A549 (cell line): ENCODE measurements at regions not wholly inside any gene's neighbourhood (a gene's known extent, or its start where the extent isn't known, plus 50 kb on each side); places are given as distances from the start of the nearest gene placed in this dataset.
A peak's percentile ranks its signal among the peaks of the same experiment; 100 is the strongest.
"Not testable (repeated sequence)": the region's sequence is repeated elsewhere in the genome, so short reads cannot be mapped to it uniquely, and the experiment has no call there.

Experiments used
- ATAC-seq, 2 experiments: fragments of 200-7000 bp in 1 of 2; fragments of >200 bp in 1 of 2; cut with Nextera tagmentation in 1 of 2; cut with Tn5 transposase in 1 of 2; 3 replicates each; pipeline versions ENCODE4 v1.8.0 to v1.9.1; 2018 to 2020; ENCODE audit warnings: mild to moderate bottlenecking in 1 of 2, moderate library complexity in 1 of 2
- CTCF ChIA-PET: fragments of 300-600 bp; sonication (Branson Sonifier 250); formaldehyde crosslinking; extraction: SDS; loops from one replicate; lab custom pipeline; 2021; ENCODE audit warnings: antibody characterized with exemption, inconsistent platforms; lab: Yijun Ruan, JAX
- POLR2A ChIA-PET: fragments of 350-600 bp; formaldehyde crosslinking; extraction: SDS; loops from one replicate; lab custom pipeline; 2021; ENCODE audit warnings: antibody characterized with exemption, inconsistent platforms; lab: Yijun Ruan, JAX
- DNase-seq, 2 experiments: peaks; one replicate each; pipeline versions ENCODE4 v3.0.0 to v3.0.0-alpha.2; 2011 to 2016; ENCODE audit warnings: low read depth in 1 of 2, low spot score in 1 of 2
- FAIRE-seq: peaks from 2 replicates; lab custom pipeline; 2011; peaks lifted over from hg19 to GRCh38; lab: Jason Lieb, UNC
- H3K27ac ChIP-seq, 2 experiments: fragments of >200 bp; sonication (Bioruptor Twin); formaldehyde crosslinking; 3 replicates each; pipeline ENCODE4 v1.5.1; 2016 to 2017
- H3K4me1 ChIP-seq: fragments of >200 bp; sonication (Bioruptor Twin); formaldehyde crosslinking; 3 replicates; pipeline ENCODE4 v1.6.1; 2016
- H3K4me2 ChIP-seq: fragments of >200 bp; sonication (Bioruptor Twin); formaldehyde crosslinking; 3 replicates; pipeline ENCODE4 v1.6.1; 2016
- H3K4me3 ChIP-seq: fragments of >200 bp; sonication (Bioruptor Twin); formaldehyde crosslinking; 3 replicates; pipeline ENCODE4 v1.5.1; 2016
- H3K9me3 ChIP-seq: fragments of >200 bp; sonication (Bioruptor Twin); formaldehyde crosslinking; 3 replicates; pipeline ENCODE4 v1.6.1; 2016
- BHLHE40 ChIP-seq: IDR thresholded peaks from 2 replicates; pipeline ENCODE4 v1.6.1; 2012; ENCODE audit warnings: low read depth, low read length, inconsistent platforms
- CBX2 ChIP-seq: fragments of 200-600 bp; sonication (generic); IDR thresholded peaks from 2 replicates; pipeline ENCODE4 v1.6.1; 2016; ENCODE audit warnings: low read depth, mild to moderate bottlenecking, borderline replicate concordance
- CEBPB ChIP-seq, 2 experiments: fragments of >200 bp in 1 of 2; sonication (Bioruptor Twin) in 1 of 2; formaldehyde crosslinking in 1 of 2; IDR thresholded peaks; 2 replicates each; pipeline ENCODE4 v1.6.1; 2012 to 2016
- CHD2 ChIP-seq: fragments of 150-350 bp; IDR thresholded peaks from 2 replicates; pipeline ENCODE4 v1.6.1; 2014; ENCODE audit warnings: low read length; ENCODE audit not compliant: partially characterized antibody
- FOSL2 ChIP-seq, 2 experiments: fragments of 450-650 bp in 1 of 2; fragments of >200 bp in 1 of 2; sonication (Bioruptor Twin) in 1 of 2; formaldehyde crosslinking; IDR thresholded peaks; 2 replicates each; pipeline versions ENCODE4 v1.5.0 to v1.6.1; 2016 to 2020; ENCODE audit warnings: mild to moderate bottlenecking in 1 of 2, moderate library complexity in 1 of 2
- GATA3 ChIP-seq: IDR thresholded peaks from 2 replicates; pipeline ENCODE4 v1.6.1; 2012; ENCODE audit warnings: borderline replicate concordance
- HDAC2 ChIP-seq: fragments of 200-600 bp; sonication (generic); IDR thresholded peaks from 2 replicates; pipeline ENCODE4 v1.6.1; 2016
- HEYL ChIP-seq: fragments of 250-450 bp; sonication (Bioruptor Pico); IDR thresholded peaks from 2 replicates; pipeline ENCODE4 v1.8.0; 2021; ENCODE audit warnings: mild to moderate bottlenecking, moderate library complexity
- HOXB13 ChIP-seq: fragments of 250-450 bp; sonication (Bioruptor Pico); IDR thresholded peaks from 2 replicates; pipeline ENCODE4 v1.5.0; 2020; ENCODE audit warnings: low read depth, mild to moderate bottlenecking, moderate library complexity
- HOXB5 ChIP-seq: fragments of 250-450 bp; sonication (Bioruptor Pico); IDR thresholded peaks from 2 replicates; pipeline ENCODE4 v1.5.0; 2020; ENCODE audit warnings: mild to moderate bottlenecking, moderate library complexity
- KDM5A ChIP-seq: fragments of 200-600 bp; sonication (generic); IDR thresholded peaks from 2 replicates; pipeline ENCODE4 v1.6.1; 2016; ENCODE audit warnings: antibody characterized with exemption, mild to moderate bottlenecking
- MAFK ChIP-seq: fragments of 450-650 bp; IDR thresholded peaks from 2 replicates; pipeline ENCODE4 v1.6.1; 2014; ENCODE audit not compliant: partially characterized antibody
- MAZ ChIP-seq: fragments of 150-350 bp; IDR thresholded peaks from 2 replicates; pipeline ENCODE4 v1.6.1; 2014; ENCODE audit warnings: antibody characterized with exemption, low read depth, low read length, borderline replicate concordance
- POLR2A ChIP-seq: IDR thresholded peaks from 2 replicates; pipeline ENCODE4 v1.6.1; 2012; ENCODE audit warnings: mild to moderate bottlenecking, low read length
- POLR2AphosphoS2 ChIP-seq: conservative IDR thresholded peaks from 2 replicates; pipeline ENCODE4 v1.6.1; 2012; ENCODE audit warnings: low read length, improper control_type of control experiment, inconsistent platforms
- RARB ChIP-seq: fragments of 250-450 bp; sonication (Bioruptor Pico); IDR thresholded peaks from 2 replicates; pipeline ENCODE4 v1.8.0; 2021; ENCODE audit warnings: mild to moderate bottlenecking, moderate library complexity
- SMC3 ChIP-seq: fragments of >200 bp; sonication (Bioruptor Twin); formaldehyde crosslinking; IDR thresholded peaks from 3 replicates; pipeline ENCODE4 v1.6.1; 2018; ENCODE audit warnings: inconsistent platforms
- ZFP36 ChIP-seq: fragments of 450-650 bp; IDR thresholded peaks from 2 replicates; pipeline ENCODE4 v1.6.1; 2014; ENCODE audit warnings: borderline replicate concordance; ENCODE audit not compliant: partially characterized antibody
- ZNF302 ChIP-seq: fragments of 250-450 bp; sonication (Bioruptor Pico); IDR thresholded peaks from 2 replicates; pipeline ENCODE4 v1.9.0; 2021; ENCODE audit warnings: inconsistent platforms, mild to moderate bottlenecking, moderate library complexity
- WGBS: methylation state at CpG from one replicate; pipeline ENCODE4 v1.1.6; 2017; ENCODE audit errors: missing lambda C conversion rate; 5-methylcytosine and 5-hydroxymethylcytosine counted together
- TF ChIP-seq, protein P1 (sequence below): fragments of >200 bp; sonication (Bioruptor Twin); formaldehyde crosslinking; IDR thresholded peaks from 3 replicates; pipeline ENCODE4 v1.5.1; 2016
- TF ChIP-seq, protein P2 (sequence below): fragments of 200-600 bp; sonication (generic); IDR thresholded peaks from 2 replicates; pipeline ENCODE4 v1.6.1; 2016; ENCODE audit warnings: antibody characterized with exemption, mild to moderate bottlenecking, moderate library complexity
- TF ChIP-seq, protein P3 (sequence below): IDR thresholded peaks from 2 replicates; pipeline ENCODE4 v1.6.1; 2012; ENCODE audit warnings: low read depth, borderline replicate concordance
- TF ChIP-seq, protein P4 (sequence below): IDR thresholded peaks from 2 replicates; pipeline ENCODE4 v1.6.1; 2012
- TF ChIP-seq, protein P5 (sequence below): fragments of 250-450 bp; sonication (Bioruptor Pico); IDR thresholded peaks from 2 replicates; pipeline ENCODE4 v1.5.0; 2020; ENCODE audit warnings: low read depth, mild to moderate bottlenecking, moderate library complexity

DNA sequence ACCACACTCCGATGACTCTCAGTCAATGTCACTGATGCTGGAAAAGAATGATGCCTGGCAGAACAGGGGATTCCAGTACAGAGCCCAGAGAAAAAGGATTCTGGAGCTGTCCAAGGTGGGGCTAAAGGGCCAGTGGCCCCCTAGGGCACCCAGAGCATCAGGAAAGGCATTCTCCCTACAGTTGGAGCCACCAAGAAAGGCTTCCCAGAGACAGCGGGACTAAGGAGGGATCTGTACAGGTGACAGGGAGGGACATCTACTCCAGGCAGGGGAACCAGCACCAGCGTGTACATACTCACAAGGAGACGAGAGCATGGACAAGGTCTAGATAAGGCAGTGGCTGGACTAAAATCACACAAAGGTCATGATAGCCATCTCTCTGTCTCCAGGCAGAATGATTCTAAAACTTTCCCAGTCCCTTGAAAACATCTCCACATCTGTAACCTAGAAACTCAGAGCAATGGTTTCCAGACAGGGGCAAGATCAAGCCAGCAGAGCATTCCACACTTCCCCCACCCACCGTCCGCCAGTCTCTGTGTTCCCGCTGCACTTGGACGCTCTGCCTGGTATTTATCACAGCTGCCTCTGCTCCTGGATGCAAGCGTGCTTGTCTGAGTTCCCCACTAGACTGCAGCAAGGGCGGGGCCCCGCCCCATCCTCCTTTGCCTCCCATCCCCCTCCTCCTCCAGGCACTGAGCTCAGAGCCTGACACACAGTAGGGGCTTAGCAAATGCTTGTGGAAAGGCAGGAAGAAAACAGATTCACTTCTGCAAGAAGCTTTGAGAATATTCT, 111.6 kb upstream of the ZC3H12A start:
- no peak for DNase-seq
- H3K4me1 ChIP-seq: no peaks in the 10 kb centered on the region
- POLR2A ChIA-PET: no interaction called here
- CTCF ChIA-PET: no interaction called here
- WGBS: 0% methylated on average over 7 of the region's 11 CpGs
- H3K27ac ChIP-seq: no peak overlapping the region
- H3K4me2 ChIP-seq: no peak overlapping the region
- TF ChIP-seq, protein P1, sequence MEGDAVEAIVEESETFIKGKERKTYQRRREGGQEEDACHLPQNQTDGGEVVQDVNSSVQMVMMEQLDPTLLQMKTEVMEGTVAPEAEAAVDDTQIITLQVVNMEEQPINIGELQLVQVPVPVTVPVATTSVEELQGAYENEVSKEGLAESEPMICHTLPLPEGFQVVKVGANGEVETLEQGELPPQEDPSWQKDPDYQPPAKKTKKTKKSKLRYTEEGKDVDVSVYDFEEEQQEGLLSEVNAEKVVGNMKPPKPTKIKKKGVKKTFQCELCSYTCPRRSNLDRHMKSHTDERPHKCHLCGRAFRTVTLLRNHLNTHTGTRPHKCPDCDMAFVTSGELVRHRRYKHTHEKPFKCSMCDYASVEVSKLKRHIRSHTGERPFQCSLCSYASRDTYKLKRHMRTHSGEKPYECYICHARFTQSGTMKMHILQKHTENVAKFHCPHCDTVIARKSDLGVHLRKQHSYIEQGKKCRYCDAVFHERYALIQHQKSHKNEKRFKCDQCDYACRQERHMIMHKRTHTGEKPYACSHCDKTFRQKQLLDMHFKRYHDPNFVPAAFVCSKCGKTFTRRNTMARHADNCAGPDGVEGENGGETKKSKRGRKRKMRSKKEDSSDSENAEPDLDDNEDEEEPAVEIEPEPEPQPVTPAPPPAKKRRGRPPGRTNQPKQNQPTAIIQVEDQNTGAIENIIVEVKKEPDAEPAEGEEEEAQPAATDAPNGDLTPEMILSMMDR: no peak
- TF ChIP-seq POLR2A: no peak
- TF ChIP-seq HEYL (CRISPR knock-in tag): no peak
- no peak for TF ChIP-seq BHLHE40
- TF ChIP-seq, protein P2, sequence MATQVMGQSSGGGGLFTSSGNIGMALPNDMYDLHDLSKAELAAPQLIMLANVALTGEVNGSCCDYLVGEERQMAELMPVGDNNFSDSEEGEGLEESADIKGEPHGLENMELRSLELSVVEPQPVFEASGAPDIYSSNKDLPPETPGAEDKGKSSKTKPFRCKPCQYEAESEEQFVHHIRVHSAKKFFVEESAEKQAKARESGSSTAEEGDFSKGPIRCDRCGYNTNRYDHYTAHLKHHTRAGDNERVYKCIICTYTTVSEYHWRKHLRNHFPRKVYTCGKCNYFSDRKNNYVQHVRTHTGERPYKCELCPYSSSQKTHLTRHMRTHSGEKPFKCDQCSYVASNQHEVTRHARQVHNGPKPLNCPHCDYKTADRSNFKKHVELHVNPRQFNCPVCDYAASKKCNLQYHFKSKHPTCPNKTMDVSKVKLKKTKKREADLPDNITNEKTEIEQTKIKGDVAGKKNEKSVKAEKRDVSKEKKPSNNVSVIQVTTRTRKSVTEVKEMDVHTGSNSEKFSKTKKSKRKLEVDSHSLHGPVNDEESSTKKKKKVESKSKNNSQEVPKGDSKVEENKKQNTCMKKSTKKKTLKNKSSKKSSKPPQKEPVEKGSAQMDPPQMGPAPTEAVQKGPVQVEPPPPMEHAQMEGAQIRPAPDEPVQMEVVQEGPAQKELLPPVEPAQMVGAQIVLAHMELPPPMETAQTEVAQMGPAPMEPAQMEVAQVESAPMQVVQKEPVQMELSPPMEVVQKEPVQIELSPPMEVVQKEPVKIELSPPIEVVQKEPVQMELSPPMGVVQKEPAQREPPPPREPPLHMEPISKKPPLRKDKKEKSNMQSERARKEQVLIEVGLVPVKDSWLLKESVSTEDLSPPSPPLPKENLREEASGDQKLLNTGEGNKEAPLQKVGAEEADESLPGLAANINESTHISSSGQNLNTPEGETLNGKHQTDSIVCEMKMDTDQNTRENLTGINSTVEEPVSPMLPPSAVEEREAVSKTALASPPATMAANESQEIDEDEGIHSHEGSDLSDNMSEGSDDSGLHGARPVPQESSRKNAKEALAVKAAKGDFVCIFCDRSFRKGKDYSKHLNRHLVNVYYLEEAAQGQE: peak; percentile 40; the same call in 1 of the 2 replicates
- no peak for TF ChIP-seq CBX2
- TF ChIP-seq, protein P3, sequence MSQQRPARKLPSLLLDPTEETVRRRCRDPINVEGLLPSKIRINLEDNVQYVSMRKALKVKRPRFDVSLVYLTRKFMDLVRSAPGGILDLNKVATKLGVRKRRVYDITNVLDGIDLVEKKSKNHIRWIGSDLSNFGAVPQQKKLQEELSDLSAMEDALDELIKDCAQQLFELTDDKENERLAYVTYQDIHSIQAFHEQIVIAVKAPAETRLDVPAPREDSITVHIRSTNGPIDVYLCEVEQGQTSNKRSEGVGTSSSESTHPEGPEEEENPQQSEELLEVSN: no peak
- TF ChIP-seq, protein P4, sequence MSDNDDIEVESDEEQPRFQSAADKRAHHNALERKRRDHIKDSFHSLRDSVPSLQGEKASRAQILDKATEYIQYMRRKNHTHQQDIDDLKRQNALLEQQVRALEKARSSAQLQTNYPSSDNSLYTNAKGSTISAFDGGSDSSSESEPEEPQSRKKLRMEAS: no peak
- FAIRE-seq: no peak
- no peaks in the 10 kb centered on the region for H3K9me3 ChIP-seq
- H3K4me3 ChIP-seq: no peak overlapping the region
- no peak for ATAC-seq

DNA sequence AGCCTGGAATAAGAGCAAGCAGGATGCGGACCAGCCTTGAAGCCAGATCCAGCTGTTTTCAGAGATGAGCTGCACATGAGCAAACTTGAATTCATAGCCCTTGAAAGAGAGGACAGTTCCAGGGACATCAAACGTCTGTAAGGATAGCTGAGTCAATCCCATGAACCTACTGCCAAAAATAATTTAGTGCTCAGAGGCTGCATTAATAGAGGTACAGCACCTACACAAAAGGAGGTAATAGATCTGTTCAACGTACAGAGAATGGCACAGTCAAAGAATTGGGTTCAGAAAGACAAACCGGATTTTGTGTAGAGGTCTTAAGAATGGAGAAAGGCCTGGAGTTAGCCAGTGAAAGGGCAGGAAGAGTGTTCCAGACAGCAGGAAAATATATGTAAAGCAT, 110.8 kb upstream of the ZC3H12A start:
- FAIRE-seq: no peak
- TF ChIP-seq HOXB5 (CRISPR knock-in tag) (no peak), ZFP36 (no peak), SMC3 (no peak), HOXB13 (CRISPR knock-in tag) (no peak), CEBPB (IDR thresholded peaks at IDR 0.05) (no peak), POLR2A (no peak), POLR2AphosphoS2 (no peak), MAFK (no peak), KDM5A (no peak), HDAC2 (no peak), GATA3 (no peak), CHD2 (no peak), RARB (no peak), FOSL2 (IDR thresholded peaks at IDR 0.05) (no peak), FOSL2 (CRISPR knock-in tag; IDR thresholded peaks at IDR 0.05) (no peak), BHLHE40 (no peak), ZNF302 (CRISPR knock-in tag) (no peak), MAZ (no peak)
- TF ChIP-seq, protein P5, sequence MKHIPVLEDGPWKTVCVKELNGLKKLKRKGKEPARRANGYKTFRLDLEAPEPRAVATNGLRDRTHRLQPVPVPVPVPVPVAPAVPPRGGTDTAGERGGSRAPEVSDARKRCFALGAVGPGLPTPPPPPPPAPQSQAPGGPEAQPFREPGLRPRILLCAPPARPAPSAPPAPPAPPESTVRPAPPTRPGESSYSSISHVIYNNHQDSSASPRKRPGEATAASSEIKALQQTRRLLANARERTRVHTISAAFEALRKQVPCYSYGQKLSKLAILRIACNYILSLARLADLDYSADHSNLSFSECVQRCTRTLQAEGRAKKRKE: no peak
- TF ChIP-seq, protein P1: no peak
- H3K4me3 ChIP-seq: no peak overlapping the region
- H3K4me2 ChIP-seq: no peak overlapping the region
- WGBS: 32% methylated on average over 4 of the region's 4 CpGs
- H3K4me1 ChIP-seq: no peaks in the 10 kb centered on the region
- H3K27ac ChIP-seq: no peak overlapping the region
- H3K9me3 ChIP-seq: no peaks in the 10 kb centered on the region
- ATAC-seq: no peak
- POLR2A ChIA-PET: no interaction called here
- CTCF ChIA-PET: no interaction called here
- DNase-seq: no peak

DNA sequence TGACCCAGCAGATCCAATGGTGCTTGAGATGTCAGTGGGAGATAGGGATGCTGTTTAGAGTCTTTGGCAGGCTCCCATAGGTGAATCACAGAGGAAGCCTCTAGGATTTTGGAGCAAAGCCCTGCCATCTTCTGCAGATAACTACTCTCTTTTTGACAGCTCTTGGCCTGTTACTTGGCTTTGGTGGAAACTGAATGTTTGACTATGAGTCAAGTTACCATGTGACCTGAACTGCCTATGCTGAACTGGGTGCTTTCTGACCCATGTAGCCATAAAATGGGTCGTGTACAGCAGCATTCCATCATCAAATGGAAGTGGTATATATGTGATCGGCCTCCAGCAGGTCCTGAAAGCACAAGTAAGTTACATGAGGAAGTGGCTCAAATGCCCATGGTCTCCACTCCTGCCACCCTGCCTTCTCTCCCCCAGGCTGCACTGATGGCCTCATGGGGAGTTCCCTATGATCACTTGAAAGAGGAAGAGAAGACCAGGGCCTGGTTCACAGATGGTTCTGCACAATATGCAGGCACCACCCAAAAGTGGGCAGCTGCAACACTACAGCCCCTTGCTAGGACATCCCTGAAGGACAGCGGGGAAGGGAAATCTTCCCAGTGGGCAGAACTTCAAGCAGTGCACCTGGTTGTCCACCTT, 105.6 kb upstream of the ZC3H12A start:
- ATAC-seq, H3K4me2 ChIP-seq, H3K4me1 ChIP-seq, H3K4me3 ChIP-seq, H3K9me3 ChIP-seq, H3K27ac ChIP-seq, CTCF ChIA-PET, POLR2A ChIA-PET, DNase-seq, FAIRE-seq: not testable (repeated sequence)
- 17% methylated on average over 1 of the region's 3 CpGs for WGBS
